MM.1S (cell line): ENCODE measurements at regions not wholly inside any gene's neighbourhood (a gene's known extent, or its start where the extent isn't known, plus 50 kb on each side); places are given as distances from the start of the nearest gene placed in this dataset.

Experiments used
- DNase-seq: peaks from one replicate; pipeline ENCODE4 v3.0.0-alpha.2; 2015
- H2AFZ ChIP-seq: fragments of 300-600 bp; sonication (generic); 2 replicates; pipeline ENCODE4 v1.6.0; 2016; ENCODE audit warnings: antibody characterized with exemption, low read length
- H3F3A ChIP-seq: fragments of 300-600 bp; sonication (generic); 2 replicates; pipeline ENCODE4 v1.6.1; 2016; ENCODE audit warnings: mild to moderate bottlenecking, antibody characterized with exemption, low read length, moderate library complexity, mixed read lengths; ENCODE audit not compliant: insufficient read depth
- H3K27ac ChIP-seq: fragments of 300-600 bp; sonication (generic); 2 replicates; pipeline ENCODE4 v1.5.1; 2016; ENCODE audit warnings: mild to moderate bottlenecking, low read length
- H3K27me3 ChIP-seq: fragments of 300-600 bp; sonication (generic); replicated peaks from 2 replicates; pipeline ENCODE4 v1.6.0; 2016; ENCODE audit warnings: low read length; ENCODE audit not compliant: insufficient read depth
- H3K36me3 ChIP-seq: fragments of 300-600 bp; sonication (generic); replicated peaks from 2 replicates; pipeline ENCODE4 v1.6.1; 2016; ENCODE audit warnings: mild to moderate bottlenecking, low read length, mixed read lengths; ENCODE audit not compliant: insufficient read depth
- H3K4me1 ChIP-seq: fragments of 300-600 bp; sonication (generic); 2 replicates; pipeline ENCODE4 v1.6.1; 2016; ENCODE audit warnings: low read length, mixed read lengths
- H3K4me2 ChIP-seq: fragments of 300-600 bp; sonication (generic); 2 replicates; pipeline ENCODE4 v1.6.0; 2016; ENCODE audit warnings: low read depth, low read length
- H3K4me3 ChIP-seq: fragments of 300-600 bp; sonication (generic); 2 replicates; pipeline ENCODE4 v1.5.1; 2016; ENCODE audit warnings: low read length, mixed read lengths
- H3K79me2 ChIP-seq: fragments of 300-600 bp; sonication (generic); 2 replicates; pipeline ENCODE4 v1.6.1; 2016; ENCODE audit warnings: mixed run types, low read length, mixed read lengths
- H3K9ac ChIP-seq: fragments of 300-600 bp; sonication (generic); 2 replicates; pipeline ENCODE4 v1.6.1; 2016; ENCODE audit warnings: low read length, mixed read lengths
- H3K9me2 ChIP-seq: fragments of 300-600 bp; sonication (generic); replicated peaks from 2 replicates; pipeline ENCODE4 v1.6.1; 2016; ENCODE audit warnings: mild to moderate bottlenecking, low read length, mixed read lengths; ENCODE audit not compliant: insufficient read depth
- H3K9me3 ChIP-seq: fragments of 300-600 bp; sonication (generic); replicated peaks from 2 replicates; pipeline ENCODE4 v1.6.1; 2016; ENCODE audit warnings: mild to moderate bottlenecking, low read length, mixed read lengths; ENCODE audit not compliant: insufficient read depth
- H4K20me1 ChIP-seq: fragments of 300-600 bp; sonication (generic); 2 replicates; pipeline ENCODE4 v1.6.1; 2016; ENCODE audit warnings: mild to moderate bottlenecking, low read length, moderate library complexity, mixed read lengths; ENCODE audit not compliant: insufficient read depth
- EZH2 ChIP-seq: fragments of 300-600 bp; sonication (generic); optimal IDR thresholded peaks from 2 replicates; pipeline ENCODE3; 2017; ENCODE audit warnings: low read depth, mild to moderate bottlenecking, antibody characterized with exemption, low read length, mixed read lengths
- EZH2phosphoT487 ChIP-seq: fragments of 300-600 bp; sonication (generic); IDR thresholded peaks from 2 replicates; pipeline ENCODE4 v1.6.1; 2018; ENCODE audit warnings: antibody characterized with exemption, low read length
- TF ChIP-seq, protein P1 (sequence below): fragments of 300-600 bp; sonication (generic); IDR thresholded peaks from 2 replicates; pipeline ENCODE4 v1.5.1; 2016; ENCODE audit warnings: antibody characterized with exemption, low read length, mixed read lengths

DNA sequence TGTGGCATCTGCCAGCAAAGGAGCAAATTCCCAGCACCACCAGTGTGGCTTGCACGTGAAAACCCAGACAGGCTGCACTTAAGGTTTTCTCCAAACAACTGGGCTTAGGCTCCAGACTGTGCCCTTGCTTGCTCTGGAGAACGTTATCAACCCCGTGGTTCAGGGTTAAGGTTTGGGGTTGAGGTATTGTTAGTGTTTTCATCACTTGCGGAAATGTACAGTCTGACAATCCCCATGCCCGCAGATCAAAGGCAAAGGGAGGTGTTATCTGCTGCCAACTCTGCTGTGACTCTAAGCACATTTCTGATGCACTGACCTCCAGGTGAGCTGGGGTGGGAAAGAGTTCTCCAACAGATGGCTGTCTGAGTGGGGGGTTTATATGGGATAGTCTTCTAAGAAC lies 253.5 kb upstream of the NT5C1B start:
- H4K20me1 ChIP-seq: no peaks in the 10 kb centered on the region
- no peak overlapping the region for H3K27ac ChIP-seq
- no peak overlapping the region for H2AFZ ChIP-seq
- no peaks in the 10 kb centered on the region for H3K9me2 ChIP-seq
- H3K4me3 ChIP-seq: no peak overlapping the region
- no peaks in the 10 kb centered on the region for H3K79me2 ChIP-seq
- no peak overlapping the region for H3K4me2 ChIP-seq
- H3K4me1 ChIP-seq: no peaks in the 10 kb centered on the region
- H3F3A ChIP-seq: no peaks in the 10 kb centered on the region
- H3K9ac ChIP-seq: no peak overlapping the region
- no peaks in the 10 kb centered on the region for H3K9me3 ChIP-seq
- no peak for DNase-seq
- no peaks in the 10 kb centered on the region for H3K27me3 ChIP-seq
- TF ChIP-seq, protein P1, sequence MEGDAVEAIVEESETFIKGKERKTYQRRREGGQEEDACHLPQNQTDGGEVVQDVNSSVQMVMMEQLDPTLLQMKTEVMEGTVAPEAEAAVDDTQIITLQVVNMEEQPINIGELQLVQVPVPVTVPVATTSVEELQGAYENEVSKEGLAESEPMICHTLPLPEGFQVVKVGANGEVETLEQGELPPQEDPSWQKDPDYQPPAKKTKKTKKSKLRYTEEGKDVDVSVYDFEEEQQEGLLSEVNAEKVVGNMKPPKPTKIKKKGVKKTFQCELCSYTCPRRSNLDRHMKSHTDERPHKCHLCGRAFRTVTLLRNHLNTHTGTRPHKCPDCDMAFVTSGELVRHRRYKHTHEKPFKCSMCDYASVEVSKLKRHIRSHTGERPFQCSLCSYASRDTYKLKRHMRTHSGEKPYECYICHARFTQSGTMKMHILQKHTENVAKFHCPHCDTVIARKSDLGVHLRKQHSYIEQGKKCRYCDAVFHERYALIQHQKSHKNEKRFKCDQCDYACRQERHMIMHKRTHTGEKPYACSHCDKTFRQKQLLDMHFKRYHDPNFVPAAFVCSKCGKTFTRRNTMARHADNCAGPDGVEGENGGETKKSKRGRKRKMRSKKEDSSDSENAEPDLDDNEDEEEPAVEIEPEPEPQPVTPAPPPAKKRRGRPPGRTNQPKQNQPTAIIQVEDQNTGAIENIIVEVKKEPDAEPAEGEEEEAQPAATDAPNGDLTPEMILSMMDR: no peak
- TF ChIP-seq EZH2 (no peak), EZH2phosphoT487 (no peak)
- no peaks in the 10 kb centered on the region for H3K36me3 ChIP-seq

DNA sequence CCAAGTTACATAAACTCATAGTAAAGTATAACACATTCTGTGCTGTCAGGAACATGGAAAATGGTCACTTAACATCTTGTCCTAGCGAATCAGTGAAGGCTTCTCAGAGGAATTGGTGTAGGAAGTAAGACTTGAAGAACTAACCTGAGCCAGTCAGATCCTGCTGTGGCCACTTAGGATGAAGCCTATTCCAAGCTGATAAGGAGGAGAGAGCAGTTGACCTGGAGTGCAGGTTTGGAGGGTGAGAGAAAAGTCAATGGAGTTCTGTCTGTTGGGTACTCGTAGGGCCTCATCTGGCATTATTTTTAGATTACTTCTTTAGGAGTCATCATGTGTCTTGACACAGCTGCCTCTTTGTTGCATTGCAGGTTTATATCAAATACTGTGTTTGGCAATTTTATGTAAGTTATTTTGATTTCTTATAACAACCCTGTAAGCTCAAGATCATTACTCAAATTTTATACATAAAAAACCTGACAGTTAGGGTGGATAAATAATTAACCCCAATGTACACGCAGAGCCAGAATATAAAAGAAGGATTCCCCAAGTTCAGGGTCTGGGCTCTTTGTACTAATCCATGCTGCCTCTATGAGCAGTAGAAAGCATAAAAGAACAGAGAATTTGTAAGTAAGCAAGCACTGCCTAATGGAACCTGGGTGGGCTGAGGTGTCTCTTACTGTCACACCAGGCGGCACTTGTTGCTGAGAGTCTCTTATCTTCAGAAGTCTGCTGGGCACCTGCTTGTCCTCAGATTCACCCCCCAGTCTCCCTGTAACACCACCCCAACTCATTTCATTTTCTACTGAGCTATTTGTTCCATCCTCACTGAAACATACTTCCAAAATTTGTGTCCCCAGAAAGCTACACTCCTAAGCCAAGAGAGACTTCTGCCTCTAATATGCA lies 252.1 kb upstream of the NT5C1B start:
- no peaks in the 10 kb centered on the region for H3K36me3 ChIP-seq
- no peak overlapping the region for H3K27ac ChIP-seq
- no peaks in the 10 kb centered on the region for H4K20me1 ChIP-seq
- H3K4me2 ChIP-seq: no peak overlapping the region
- no peaks in the 10 kb centered on the region for H3K4me1 ChIP-seq
- DNase-seq: no peak
- H3K9ac ChIP-seq: no peak overlapping the region
- H3K9me2 ChIP-seq: no peaks in the 10 kb centered on the region
- TF ChIP-seq EZH2: no peak
- no peaks in the 10 kb centered on the region for H3K27me3 ChIP-seq
- no peaks in the 10 kb centered on the region for H3F3A ChIP-seq
- H2AFZ ChIP-seq: no peak overlapping the region
- no peaks in the 10 kb centered on the region for H3K9me3 ChIP-seq
- no peak overlapping the region for H3K4me3 ChIP-seq
- no peaks in the 10 kb centered on the region for H3K79me2 ChIP-seq

DNA sequence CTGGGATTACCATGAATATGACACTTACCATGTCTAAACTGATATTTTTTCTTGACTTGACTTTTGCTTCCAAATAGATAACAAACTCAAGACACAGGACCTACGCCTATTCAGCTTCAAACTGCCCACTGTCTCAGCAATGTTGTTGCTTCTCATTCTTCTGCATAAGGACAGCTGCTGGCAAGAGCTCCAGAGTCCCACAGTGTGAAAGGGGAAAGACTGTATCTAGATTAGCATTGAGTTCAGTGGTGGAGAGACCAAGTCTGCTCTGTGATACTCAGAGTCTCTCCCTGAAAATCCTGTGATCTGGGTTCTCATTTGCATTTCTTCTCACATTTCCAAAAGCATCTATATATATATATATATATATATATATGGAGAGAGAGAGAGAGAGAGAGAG lies 247.9 kb upstream of the NT5C1B start:
- Histone ChIP-seq H3K4me1 (no peaks in the 10 kb centered on the region), H3K4me2 (no peak overlapping the region), H3K9me2 (no peaks in the 10 kb centered on the region), H3K9me3 (no peaks in the 10 kb centered on the region), H3F3A (no peaks in the 10 kb centered on the region), H4K20me1 (no peaks in the 10 kb centered on the region), H3K79me2 (no peaks in the 10 kb centered on the region), H3K36me3 (no peaks in the 10 kb centered on the region), H2AFZ (no peak overlapping the region), H3K4me3 (no peak overlapping the region), H3K27ac (no peak overlapping the region), H3K27me3 (no peaks in the 10 kb centered on the region), H3K9ac (no peak overlapping the region)
- DNase-seq: no peak
- TF ChIP-seq EZH2phosphoT487 (no peak), EZH2 (no peak)
- TF ChIP-seq, protein P1: no peak

DNA sequence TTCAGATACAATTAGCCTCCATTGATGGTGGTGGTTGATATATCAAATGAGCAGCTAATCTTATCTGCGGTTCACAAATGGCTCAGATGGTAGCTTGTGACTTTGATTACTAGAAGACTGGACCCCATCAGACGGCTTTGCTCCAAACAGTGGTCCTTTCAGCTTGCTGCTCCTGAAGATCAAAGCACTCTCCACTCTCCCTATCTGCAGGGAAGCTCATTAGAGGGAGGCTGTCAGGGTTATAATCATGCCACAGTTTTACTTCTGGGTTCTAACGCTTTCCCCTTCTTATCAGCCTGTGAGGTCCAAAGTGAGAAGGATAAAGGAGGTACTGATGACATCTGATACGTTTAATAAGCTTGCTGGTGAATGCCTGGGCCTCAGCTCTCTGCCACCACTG lies 247.1 kb upstream of the NT5C1B start:
- H2AFZ ChIP-seq: no peak overlapping the region
- H3K36me3 ChIP-seq: no peaks in the 10 kb centered on the region
- H3K4me2 ChIP-seq: no peak overlapping the region

More for the DNA sequence above, 247.1 kb upstream of the NT5C1B start:
- no peak overlapping the region for H3K27ac ChIP-seq
- no peak overlapping the region for H3K9ac ChIP-seq
- no peaks in the 10 kb centered on the region for H3F3A ChIP-seq
- H4K20me1 ChIP-seq: no peaks in the 10 kb centered on the region
- no peaks in the 10 kb centered on the region for H3K9me3 ChIP-seq
- H3K4me3 ChIP-seq: no peak overlapping the region
- H3K9me2 ChIP-seq: no peaks in the 10 kb centered on the region
- H3K4me1 ChIP-seq: no peaks in the 10 kb centered on the region
- no peak for DNase-seq
- no peaks in the 10 kb centered on the region for H3K79me2 ChIP-seq
- no peaks in the 10 kb centered on the region for H3K27me3 ChIP-seq
- no peak for TF ChIP-seq EZH2
- TF ChIP-seq, protein P1: no peak
